OCI-LY7 (cell line): ENCODE measurements at regions not wholly inside any gene's neighbourhood (a gene's known extent, or its start where the extent isn't known, plus 50 kb on each side); places are given as distances from the start of the nearest gene placed in this dataset.

Source experiments
- CTCF ChIP-seq: fragments of 200-600 bp; sonication (generic); conservative IDR thresholded peaks from 2 replicates; pipeline ENCODE4 v1.5.1; 2014; ENCODE audit warnings: mild to moderate bottlenecking, antibody characterized with exemption, low read length, moderate library complexity, mixed read lengths
- EZH2phosphoT487 ChIP-seq: fragments of 200-600 bp; sonication (generic); IDR thresholded peaks from 2 replicates; pipeline ENCODE4 v1.6.1; 2018; ENCODE audit warnings: low read depth, borderline replicate concordance, mild to moderate bottlenecking, mixed run types, antibody characterized with exemption, low read length, moderate library complexity, mixed read lengths

- TF ChIP-seq CTCF = no peak
- no peak for TF ChIP-seq EZH2phosphoT487
Observed at GRCh38 chr3:44056446-44057240, 185.0 kb upstream of the TOPAZ1 start.
